Dendritic cell treated with granulocyte-macrophage colony-stimulating factor and Interleukin-4, amounts not matched to agents 40 ng/mL and 50 ng/mL, for 4 days (primary cell): ENCODE measurements at regions not wholly inside any gene's neighbourhood (a gene's known extent, or its start where the extent isn't known, plus 50 kb on each side); places are given as distances from the start of the nearest gene placed in this dataset.

Source experiments
- H3K27ac Mint-ChIP-seq: one replicate; pipeline ENCODE4 v1.8.0; 2022; ENCODE audit warnings: mild to moderate bottlenecking, mixed read lengths
- H3K27me3 Mint-ChIP-seq: one replicate; pipeline ENCODE4 v1.8.0; 2022; ENCODE audit warnings: mild to moderate bottlenecking, mixed read lengths
- H3K36me3 Mint-ChIP-seq: one replicate; pipeline ENCODE4 v1.8.0; 2022; ENCODE audit warnings: low read depth, mixed read lengths
- H3K4me1 Mint-ChIP-seq: one replicate; pipeline ENCODE4 v1.8.0; 2022; ENCODE audit warnings: low read depth, mixed read lengths
- H3K4me3 Mint-ChIP-seq: one replicate; pipeline ENCODE4 v1.8.0; 2022; ENCODE audit warnings: mild to moderate bottlenecking, moderate library complexity, mixed read lengths
- H3K9me3 Mint-ChIP-seq: one replicate; pipeline ENCODE4 v1.8.0; 2022; ENCODE audit warnings: mixed read lengths
- intact Hi-C: fragments of 100-400 bp; cut with micrococcal nuclease; formaldehyde crosslinking; loops from one replicate; pipeline ENCODE4 v1.15.0; 2022

DNA sequence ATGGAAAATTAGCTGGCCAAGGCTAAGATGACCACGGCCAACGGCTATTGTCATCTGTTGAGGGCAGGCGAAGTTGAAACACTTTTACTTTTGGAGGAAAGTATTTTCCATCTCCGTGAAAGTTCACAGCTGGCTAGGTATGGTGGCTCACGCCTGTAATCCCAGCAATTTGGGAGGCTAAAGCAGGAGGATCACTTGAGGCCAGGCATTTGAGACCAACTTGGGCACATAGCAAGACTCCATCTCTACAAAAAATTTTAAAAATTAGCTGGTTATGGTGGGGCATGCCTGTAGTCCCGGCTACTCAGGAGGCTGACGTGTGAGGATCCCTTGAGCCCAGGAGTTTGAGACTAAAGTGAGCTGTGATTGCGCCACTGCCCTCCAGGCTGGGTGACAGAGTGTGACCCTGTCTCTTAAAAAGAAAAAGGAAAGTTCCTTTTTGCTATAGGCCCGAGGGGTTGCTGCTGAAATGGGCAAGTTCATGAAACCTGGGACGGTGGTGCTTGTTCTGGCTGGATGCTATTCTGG lies 85.5 kb upstream of the MKLN1 start:
- H3K4me1 Mint-ChIP-seq = peaks cover 27% of the 10 kb centered on the region
- H3K27me3 Mint-ChIP-seq = peaks cover 1% of the 10 kb centered on the region
- intact Hi-C loops = no loop called here
- H3K36me3 Mint-ChIP-seq = no peaks in the 10 kb centered on the region
- H3K9me3 Mint-ChIP-seq = no peaks in the 10 kb centered on the region
- no peak overlapping the region for H3K4me3 Mint-ChIP-seq
- H3K27ac Mint-ChIP-seq = no peak overlapping the region

GRCh38 chr7:131244259-131244852 lies 83.3 kb upstream of the MKLN1 start:
- no peak overlapping the region for H3K4me3 Mint-ChIP-seq
- peaks cover 1% of the 10 kb centered on the region for H3K27me3 Mint-ChIP-seq
- H3K4me1 Mint-ChIP-seq = peaks cover 10% of the 10 kb centered on the region
- no peak overlapping the region for H3K27ac Mint-ChIP-seq
- H3K9me3 Mint-ChIP-seq = no peaks in the 10 kb centered on the region
- H3K36me3 Mint-ChIP-seq = no peaks in the 10 kb centered on the region
- intact Hi-C loops = no loop called here

DNA sequence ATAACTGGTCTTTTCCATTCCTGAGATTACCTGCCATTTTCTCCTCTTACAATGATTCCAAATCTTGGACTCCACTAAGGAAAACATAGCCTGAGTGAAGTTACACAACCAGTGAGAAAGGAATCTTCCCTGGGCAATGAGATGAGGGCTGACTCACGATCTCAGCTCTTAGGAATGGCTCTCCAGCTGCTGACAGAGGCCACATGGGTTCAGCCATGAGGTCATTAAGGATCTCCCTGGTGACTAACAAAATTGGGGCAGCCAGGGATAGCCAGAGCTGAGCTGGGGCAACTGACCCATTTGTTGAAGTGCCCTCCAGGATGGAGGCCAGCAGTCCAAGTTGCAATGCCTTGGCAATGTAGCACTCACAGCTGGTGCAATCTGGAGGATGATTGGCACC lies 78.7 kb upstream of the MKLN1 start:
- peaks cover 9% of the 10 kb centered on the region for H3K9me3 Mint-ChIP-seq
- no peaks in the 10 kb centered on the region for H3K36me3 Mint-ChIP-seq
- H3K27me3 Mint-ChIP-seq = peaks cover 14% of the 10 kb centered on the region
- peaks cover 11% of the 10 kb centered on the region for H3K4me1 Mint-ChIP-seq
- intact Hi-C loops = no loop called here
- H3K4me3 Mint-ChIP-seq = no peak overlapping the region
- no peak overlapping the region for H3K27ac Mint-ChIP-seq

GRCh38 chr7:131249483-131249882 lies 78.2 kb upstream of the MKLN1 start:
- intact Hi-C loops = no loop called here
- Mint-ChIP-seq H3K27ac (no peak overlapping the region), H3K27me3 (peaks cover 14% of the 10 kb centered on the region), H3K9me3 (peaks cover 13% of the 10 kb centered on the region), H3K4me3 (no peak overlapping the region), H3K36me3 (no peaks in the 10 kb centered on the region), H3K4me1 (peaks cover 10% of the 10 kb centered on the region)

DNA sequence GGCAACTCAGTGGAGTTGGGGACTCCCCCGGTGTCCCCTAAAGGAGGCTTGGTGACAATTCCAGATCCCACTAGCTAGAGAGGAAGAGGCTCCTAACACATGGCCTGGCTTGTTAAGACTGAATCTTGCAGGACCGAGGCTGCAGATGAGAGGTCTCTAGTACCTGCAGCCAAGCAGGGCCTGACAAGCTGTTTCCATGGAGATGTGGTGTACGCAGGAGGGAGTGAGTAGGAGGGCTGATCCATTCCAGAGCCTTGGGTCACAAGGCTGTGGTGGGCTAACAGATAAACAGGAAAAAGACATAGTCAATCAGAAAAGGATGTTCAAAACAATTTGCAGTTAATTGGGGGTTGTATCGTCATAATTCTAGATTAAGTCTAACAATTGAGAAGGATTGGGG lies 77.3 kb upstream of the MKLN1 start:
- Mint-ChIP-seq H3K4me1 (peaks cover 6% of the 10 kb centered on the region), H3K36me3 (no peaks in the 10 kb centered on the region), H3K27ac (no peak overlapping the region), H3K9me3 (peaks cover 22% of the 10 kb centered on the region), H3K27me3 (peaks cover 12% of the 10 kb centered on the region), H3K4me3 (no peak overlapping the region)
- intact Hi-C loops = no loop called here

- Mint-ChIP-seq H3K4me3 (no peak overlapping the region), H3K36me3 (no peaks in the 10 kb centered on the region), H3K27me3 (peaks cover 12% of the 10 kb centered on the region), H3K27ac (no peak overlapping the region), H3K4me1 (peaks cover 6% of the 10 kb centered on the region), H3K9me3 (peaks cover 24% of the 10 kb centered on the region)
- intact Hi-C loops = no loop called here
These were observed 76.3 kb upstream of the MKLN1 start for GRCh38 chr7:131251371-131251770.

- peaks cover 24% of the 10 kb centered on the region for H3K9me3 Mint-ChIP-seq
- H3K4me1 Mint-ChIP-seq = peaks cover 6% of the 10 kb centered on the region
- no peak overlapping the region for H3K27ac Mint-ChIP-seq
- peaks cover 14% of the 10 kb centered on the region for H3K27me3 Mint-ChIP-seq
- intact Hi-C loops = no loop called here
- no peaks in the 10 kb centered on the region for H3K36me3 Mint-ChIP-seq
- H3K4me3 Mint-ChIP-seq = no peak overlapping the region
These were observed 74.7 kb upstream of the MKLN1 start for GRCh38 chr7:131252976-131253375.

GRCh38 chr7:131254211-131254610 lies 73.5 kb upstream of the MKLN1 start:
- intact Hi-C loops = no loop called here
- no peak overlapping the region for H3K27ac Mint-ChIP-seq
- peaks cover 24% of the 10 kb centered on the region for H3K9me3 Mint-ChIP-seq
- peaks cover 6% of the 10 kb centered on the region for H3K4me1 Mint-ChIP-seq
- no peaks in the 10 kb centered on the region for H3K36me3 Mint-ChIP-seq
- H3K27me3 Mint-ChIP-seq = peaks cover 14% of the 10 kb centered on the region
- H3K4me3 Mint-ChIP-seq = no peak overlapping the region

- Mint-ChIP-seq H3K27ac (no peak overlapping the region), H3K27me3 (peaks cover 7% of the 10 kb centered on the region), H3K4me3 (no peak overlapping the region), H3K36me3 (no peaks in the 10 kb centered on the region), H3K4me1 (peaks cover 6% of the 10 kb centered on the region), H3K9me3 (peaks cover 24% of the 10 kb centered on the region)
- intact Hi-C loops = no loop called here
These were observed 72.4 kb upstream of the MKLN1 start for GRCh38 chr7:131255242-131255641.

DNA sequence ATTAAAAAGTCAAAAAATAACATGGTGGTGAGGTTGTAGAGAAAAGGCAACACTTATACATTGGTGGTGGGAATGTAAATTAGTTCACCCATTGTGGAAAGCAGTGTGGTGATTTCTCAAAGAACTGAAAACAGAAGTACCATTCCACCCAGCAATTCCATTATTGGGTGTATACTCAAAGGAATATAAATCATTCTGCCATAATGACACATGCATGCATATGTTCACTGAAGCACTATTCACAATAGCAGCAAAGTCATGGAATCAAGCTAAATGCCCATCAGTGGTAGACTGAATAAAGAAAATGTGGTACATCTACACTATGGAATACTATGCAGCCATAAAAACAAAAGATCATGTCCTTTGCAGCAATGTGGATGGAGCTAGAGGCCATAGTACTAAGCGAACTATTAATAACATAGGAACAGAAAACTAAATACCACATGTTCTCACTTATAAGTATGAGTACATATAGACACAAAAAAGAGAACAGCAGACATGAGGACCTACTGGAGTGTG lies 66.1 kb upstream of the MKLN1 start:
- Mint-ChIP-seq H3K9me3 (no peaks in the 10 kb centered on the region), H3K36me3 (no peaks in the 10 kb centered on the region), H3K4me1 (peaks cover 11% of the 10 kb centered on the region), H3K27ac (no peak overlapping the region), H3K4me3 (no peak overlapping the region), H3K27me3 (peaks cover 1% of the 10 kb centered on the region)
- intact Hi-C loops = no loop called here

- H3K9me3 Mint-ChIP-seq = no peaks in the 10 kb centered on the region
- peak overlapping the region; percentile 52 for H3K27ac Mint-ChIP-seq
- H3K36me3 Mint-ChIP-seq = no peaks in the 10 kb centered on the region
- H3K4me3 Mint-ChIP-seq = no peak overlapping the region
- H3K4me1 Mint-ChIP-seq = peaks cover 11% of the 10 kb centered on the region
- intact Hi-C loops = no loop called here
- H3K27me3 Mint-ChIP-seq = no peaks in the 10 kb centered on the region
These were observed 62.4 kb upstream of the MKLN1 start for GRCh38 chr7:131265227-131265626.

GRCh38 chr7:131267631-131268030 lies 60.0 kb upstream of the MKLN1 start:
- intact Hi-C loops = no loop called here
- Mint-ChIP-seq H3K4me1 (peaks cover 21% of the 10 kb centered on the region), H3K9me3 (no peaks in the 10 kb centered on the region), H3K36me3 (no peaks in the 10 kb centered on the region), H3K27ac (no peak overlapping the region), H3K27me3 (no peaks in the 10 kb centered on the region), H3K4me3 (no peak overlapping the region)

DNA sequence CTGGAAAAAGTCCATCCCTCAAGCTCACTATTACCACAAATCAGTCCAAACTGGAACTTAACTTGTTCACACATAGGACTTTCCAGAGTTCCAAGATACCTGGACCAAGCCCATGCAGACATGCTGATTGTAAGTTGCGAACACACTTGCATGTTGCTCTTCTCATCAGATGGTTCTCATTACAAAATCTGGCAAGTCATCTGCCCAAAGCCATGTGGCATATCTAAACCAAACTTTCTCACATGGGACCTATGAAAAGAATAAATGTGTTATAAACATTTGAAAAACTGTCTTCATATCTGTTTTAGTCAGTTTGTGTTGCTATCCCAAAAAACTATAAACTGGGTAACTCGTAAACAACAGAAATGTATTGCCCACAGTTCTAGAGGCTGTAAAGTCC lies 58.8 kb upstream of the MKLN1 start:
- Mint-ChIP-seq H3K4me1 (peaks cover 33% of the 10 kb centered on the region), H3K9me3 (no peaks in the 10 kb centered on the region), H3K27me3 (no peaks in the 10 kb centered on the region), H3K27ac (no peak overlapping the region), H3K4me3 (no peak overlapping the region), H3K36me3 (no peaks in the 10 kb centered on the region)
- intact Hi-C loops = no loop called here

DNA sequence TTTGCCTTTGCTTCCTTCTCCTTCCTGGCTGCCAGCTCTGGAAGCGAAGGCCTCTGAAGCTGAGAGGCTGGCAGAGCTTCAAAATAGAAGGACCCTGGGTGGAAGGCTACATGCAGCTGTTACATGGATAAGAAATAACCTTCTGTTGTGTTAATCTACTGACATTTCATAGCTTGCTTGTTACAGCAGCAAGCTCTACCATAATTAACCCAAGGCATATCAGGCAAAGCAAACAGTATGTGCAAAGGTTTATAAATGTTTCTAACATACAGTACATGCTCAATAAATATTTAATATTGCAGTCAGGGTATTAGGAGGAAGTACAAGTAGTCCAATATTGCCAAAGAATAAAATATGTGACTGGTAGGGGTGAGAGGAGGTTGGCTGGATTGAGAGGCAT lies 55.6 kb upstream of the MKLN1 start:
- no peaks in the 10 kb centered on the region for H3K36me3 Mint-ChIP-seq
- intact Hi-C loops = no loop called here
- H3K9me3 Mint-ChIP-seq = no peaks in the 10 kb centered on the region
- no peak overlapping the region for H3K4me3 Mint-ChIP-seq
- H3K27me3 Mint-ChIP-seq = no peaks in the 10 kb centered on the region
- H3K4me1 Mint-ChIP-seq = peaks cover 23% of the 10 kb centered on the region
- H3K27ac Mint-ChIP-seq = peak overlapping the region; percentile 55

GRCh38 chr7:131274986-131275385 lies 52.7 kb upstream of the MKLN1 start:
- H3K4me1 Mint-ChIP-seq = peaks cover 23% of the 10 kb centered on the region
- no peak overlapping the region for H3K27ac Mint-ChIP-seq
- no peaks in the 10 kb centered on the region for H3K27me3 Mint-ChIP-seq
- no peaks in the 10 kb centered on the region for H3K9me3 Mint-ChIP-seq
- H3K4me3 Mint-ChIP-seq = no peak overlapping the region
- H3K36me3 Mint-ChIP-seq = no peaks in the 10 kb centered on the region
- intact Hi-C loops = no loop called here
